ENCODE measurements at regions not wholly inside any gene's neighbourhood (a gene's known extent, or its start where the extent isn't known, plus 50 kb on each side); places are given as distances from the start of the nearest gene placed in this dataset.

- DNase-seq = no peak
These were observed 104.0 kb upstream of the SSBP2 start for GRCh38 chr5:81854915-81855314.

- DNase-seq = no peak
These were observed 103.6 kb upstream of the SSBP2 start for GRCh38 chr5:81854485-81854884.

GRCh38 chr5:81853030-81853357, 102.1 kb upstream of the SSBP2 start:
- no peak for DNase-seq

DNA sequence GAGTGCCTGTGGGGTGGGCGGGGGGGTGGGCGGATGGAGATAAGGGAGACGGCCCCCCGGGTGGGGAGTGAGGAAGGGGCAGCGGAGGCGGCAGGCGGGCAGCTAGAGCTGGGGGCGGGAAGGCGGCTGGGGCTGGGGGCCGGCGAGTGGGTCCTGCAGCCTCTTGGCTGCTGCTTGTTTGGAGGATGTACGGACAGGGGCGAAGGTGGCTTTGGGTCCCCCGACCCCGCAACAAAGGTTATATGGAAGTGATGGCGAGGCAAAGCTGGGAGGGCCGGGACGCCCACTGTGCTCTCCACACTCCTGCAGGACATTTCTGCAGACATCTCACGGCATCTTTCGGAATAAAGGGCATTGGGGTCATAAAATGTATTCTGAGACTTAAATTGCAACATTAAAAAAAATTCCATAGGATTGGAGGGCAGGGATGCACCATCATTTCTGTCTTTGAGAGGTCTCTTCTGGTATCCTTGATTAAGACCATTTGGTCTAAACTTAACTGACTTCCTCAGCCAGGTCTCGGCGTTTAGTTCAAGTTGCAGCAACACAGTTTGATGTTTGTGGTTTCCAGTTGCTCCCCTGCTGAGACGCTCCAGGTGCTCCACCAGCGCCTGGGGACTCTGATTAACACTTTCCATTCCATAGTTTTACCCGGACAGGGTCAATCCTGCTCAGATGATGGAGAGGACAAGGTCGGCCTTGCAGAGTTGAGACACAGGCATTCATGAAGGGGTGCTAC, 101.6 kb upstream of the SSBP2 start:
- peak; percentile 58 for DNase-seq

- DNase-seq = peak; percentile 95
These were observed 100.7 kb upstream of the SSBP2 start for GRCh38 chr5:81851481-81852178.

GRCh38 chr5:81850501-81851357, 99.8 kb upstream of the SSBP2 start:
- DNase-seq = peak; percentile 6

DNA sequence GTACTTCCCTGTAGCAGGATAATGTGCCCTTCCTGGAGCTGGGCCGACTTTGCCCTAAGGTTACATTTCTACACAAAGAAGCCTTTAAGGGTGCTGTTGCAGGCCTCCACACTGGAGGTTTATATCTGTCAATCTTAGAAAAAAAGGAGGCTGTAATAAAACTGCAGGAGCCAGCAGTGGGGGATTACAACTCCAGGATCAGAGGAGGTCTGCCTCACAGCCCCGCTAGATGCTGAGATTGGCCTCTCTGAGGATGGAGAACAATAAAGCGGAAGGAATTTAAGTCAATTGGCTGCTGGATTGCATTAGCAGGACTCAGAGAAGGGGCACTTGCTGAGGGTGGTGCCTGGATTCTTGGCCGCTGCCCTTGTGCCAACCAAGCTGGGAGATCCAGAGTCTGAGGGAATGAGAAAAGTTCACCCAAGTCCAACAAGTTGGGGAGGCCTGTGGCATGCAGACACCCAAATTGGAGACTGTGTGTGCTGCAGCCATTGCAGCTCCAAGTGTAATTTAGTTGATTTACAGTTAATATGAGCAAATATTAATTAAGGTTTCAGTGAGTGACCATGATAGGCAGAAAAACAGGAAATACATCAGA, 99.0 kb upstream of the SSBP2 start:
- no peak for DNase-seq

GRCh38 chr5:81848362-81848880, 97.5 kb upstream of the SSBP2 start:
- no peak for DNase-seq

GRCh38 chr5:81846301-81846700, 95.4 kb upstream of the SSBP2 start:
- DNase-seq = no peak

- DNase-seq = no peak
These were observed 92.9 kb upstream of the SSBP2 start for GRCh38 chr5:81843845-81844244.

- no peak for DNase-seq
These were observed 92.0 kb upstream of the SSBP2 start for GRCh38 chr5:81842795-81843398.

GRCh38 chr5:81839034-81839433, 88.1 kb upstream of the SSBP2 start:
- no peak for DNase-seq

DNA sequence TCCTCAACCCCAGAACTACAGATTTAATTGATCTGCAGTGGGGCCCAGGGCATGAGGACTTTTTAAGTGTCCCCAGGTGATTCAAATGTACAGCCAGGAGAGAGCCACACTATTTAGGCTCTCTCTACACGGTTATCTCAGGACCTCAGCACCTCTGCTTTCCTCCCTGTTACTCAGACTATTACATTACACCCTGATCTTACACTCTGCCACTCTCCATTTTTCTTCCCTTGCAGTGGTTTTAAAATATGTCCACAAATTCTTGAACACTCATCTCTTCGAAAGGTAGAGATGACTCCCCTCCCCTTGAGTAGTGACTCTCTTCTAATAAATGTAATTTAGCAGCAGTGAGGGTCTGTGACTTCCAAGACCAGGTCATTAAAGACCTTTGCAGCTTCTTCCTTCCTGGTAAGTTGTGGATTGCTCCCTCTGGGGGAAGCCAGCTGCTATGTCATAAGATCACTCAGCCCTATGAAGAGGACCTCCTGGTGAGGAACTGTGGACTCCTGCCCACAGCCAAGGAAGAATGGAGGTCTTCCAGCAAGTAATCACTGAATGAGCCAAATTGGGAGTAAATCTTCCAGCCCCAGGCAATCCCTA, 87.5 kb upstream of the SSBP2 start:
- DNase-seq = peak; percentile 54

- DNase-seq = no peak
These were observed 86.9 kb upstream of the SSBP2 start for GRCh38 chr5:81837667-81838306.

DNA sequence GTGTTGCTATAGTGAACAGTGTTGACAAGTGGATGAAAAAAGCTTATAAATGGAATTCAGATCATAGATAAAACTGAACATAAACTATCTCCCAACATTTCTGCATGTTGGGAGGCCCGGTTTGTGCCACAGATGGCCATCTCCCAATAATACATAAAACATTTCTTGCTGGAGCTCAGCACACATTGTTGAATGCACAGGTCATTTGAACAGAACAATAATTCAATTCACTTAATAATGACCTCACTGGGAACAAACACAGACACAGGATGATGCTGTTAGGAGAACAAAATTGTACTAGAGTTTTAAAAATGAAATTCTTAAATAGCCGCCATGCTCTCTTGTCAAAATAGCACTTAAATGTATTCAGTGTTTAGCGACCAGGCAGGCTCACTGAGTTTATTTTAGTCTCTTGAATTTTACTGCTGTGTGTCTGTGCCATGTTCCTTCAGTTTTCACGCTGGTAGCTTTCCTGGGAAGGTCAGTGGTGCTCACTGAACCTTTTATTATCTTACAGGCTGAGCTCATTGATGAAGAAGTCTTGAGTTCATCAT, 85.0 kb upstream of the SSBP2 start:
- no peak for DNase-seq

GRCh38 chr5:81834021-81834660, 83.2 kb upstream of the SSBP2 start:
- no peak for DNase-seq

DNA sequence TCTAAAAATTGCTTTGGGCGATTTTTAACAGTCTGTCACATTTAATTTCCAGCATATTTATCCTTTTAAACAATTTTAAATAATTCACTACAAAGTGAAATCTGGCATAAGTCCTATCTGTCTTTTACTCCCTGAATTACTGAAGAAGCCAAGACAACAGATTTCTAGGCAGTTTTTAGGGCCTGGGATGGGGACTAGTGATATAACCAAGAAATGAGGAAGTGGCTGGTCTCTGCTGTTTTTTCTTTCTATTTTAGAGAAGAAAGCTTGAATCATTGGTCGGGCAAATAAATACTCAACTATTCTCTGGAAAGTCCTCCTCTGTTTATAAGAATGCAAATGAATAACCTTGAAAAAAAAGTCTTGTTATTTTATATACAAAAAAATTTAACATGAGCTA, 79.7 kb upstream of the SSBP2 start:
- DNase-seq = no peak

GRCh38 chr5:81829242-81829641, 78.3 kb upstream of the SSBP2 start:
- no peak for DNase-seq

- no peak for DNase-seq
These were observed 76.6 kb upstream of the SSBP2 start for GRCh38 chr5:81827500-81827899.

GRCh38 chr5:81826128-81826527, 75.2 kb upstream of the SSBP2 start:
- no peak for DNase-seq

GRCh38 chr5:81825237-81825636, 74.3 kb upstream of the SSBP2 start:
- DNase-seq = no peak
